Central memory CD8-positive, alpha-beta T cell (primary cell): ENCODE measurements at regions not wholly inside any gene's neighbourhood (a gene's known extent, or its start where the extent isn't known, plus 50 kb on each side); places are given as distances from the start of the nearest gene placed in this dataset.

ENCODE experiments used
- ATAC-seq: fragments of 150-1000 bp; cut with Tn5 transposase; replicated peaks from 2 replicates; pipeline ENCODE4 v1.10.0; 2022; ENCODE audit warnings: mild to moderate bottlenecking, moderate FRiP score, moderate number of reproducible peaks; ENCODE audit not compliant: poor library complexity, severe bottlenecking; ENCODE audit errors: extremely low read depth
- DNase-seq, 2 donors: peaks; one replicate each; pipeline ENCODE4 v3.0.0; 2021; ENCODE audit warnings: low spot score in 2 of 2
- H3K27ac Mint-ChIP-seq: one replicate; pipeline ENCODE4 v1.8.0; 2022; ENCODE audit warnings: low read depth, mild to moderate bottlenecking, moderate library complexity, mixed read lengths
- H3K27me3 Mint-ChIP-seq: one replicate; pipeline ENCODE4 v1.8.0; 2022; ENCODE audit warnings: mixed read lengths
- H3K36me3 Mint-ChIP-seq: one replicate; pipeline ENCODE4 v1.8.0; 2022; ENCODE audit warnings: mild to moderate bottlenecking, moderate library complexity, mixed read lengths; ENCODE audit not compliant: insufficient read depth
- H3K4me1 Mint-ChIP-seq: one replicate; pipeline ENCODE4 v1.8.0; 2022; ENCODE audit warnings: mixed read lengths
- H3K4me3 Mint-ChIP-seq: one replicate; pipeline ENCODE4 v1.8.0; 2022; ENCODE audit warnings: mild to moderate bottlenecking, moderate library complexity, mixed read lengths
- H3K9me3 Mint-ChIP-seq: one replicate; pipeline ENCODE4 v1.8.0; 2022; ENCODE audit warnings: mixed read lengths

- ATAC-seq, result no peak
- Mint-ChIP-seq H3K36me3 (no peaks in the 10 kb centered on the region), H3K4me1 (peaks cover 5% of the 10 kb centered on the region), H3K27ac (no peak overlapping the region), H3K27me3 (peaks cover 21% of the 10 kb centered on the region), H3K4me3 (no peak overlapping the region), H3K9me3 (no peaks in the 10 kb centered on the region)
- DNase-seq, result no peak
Measured at GRCh38 chr14:31934767-31935266, 142.3 kb upstream of the ARHGAP5 start.

- no peaks in the 10 kb centered on the region for H3K36me3 Mint-ChIP-seq
Measured at GRCh38 chr14:31935391-31935790, 141.7 kb upstream of the ARHGAP5 start.

GRCh38 chr14:31936115-31936514 is 141.0 kb upstream of the ARHGAP5 start:
- DNase-seq, result no peak
- Mint-ChIP-seq H3K4me3 (no peak overlapping the region), H3K27me3 (peaks cover 21% of the 10 kb centered on the region), H3K4me1 (peaks cover 5% of the 10 kb centered on the region), H3K9me3 (no peaks in the 10 kb centered on the region), H3K36me3 (no peaks in the 10 kb centered on the region), H3K27ac (no peak overlapping the region)
- no peak for ATAC-seq

More at GRCh38 chr14:31935391-31935790, 141.7 kb upstream of the ARHGAP5 start:
- Mint-ChIP-seq H3K27ac (no peak overlapping the region), H3K9me3 (no peaks in the 10 kb centered on the region), H3K4me1 (peaks cover 5% of the 10 kb centered on the region), H3K27me3 (peaks cover 21% of the 10 kb centered on the region), H3K4me3 (no peak overlapping the region)
- ATAC-seq (no peak), DNase-seq (no peak)

DNA sequence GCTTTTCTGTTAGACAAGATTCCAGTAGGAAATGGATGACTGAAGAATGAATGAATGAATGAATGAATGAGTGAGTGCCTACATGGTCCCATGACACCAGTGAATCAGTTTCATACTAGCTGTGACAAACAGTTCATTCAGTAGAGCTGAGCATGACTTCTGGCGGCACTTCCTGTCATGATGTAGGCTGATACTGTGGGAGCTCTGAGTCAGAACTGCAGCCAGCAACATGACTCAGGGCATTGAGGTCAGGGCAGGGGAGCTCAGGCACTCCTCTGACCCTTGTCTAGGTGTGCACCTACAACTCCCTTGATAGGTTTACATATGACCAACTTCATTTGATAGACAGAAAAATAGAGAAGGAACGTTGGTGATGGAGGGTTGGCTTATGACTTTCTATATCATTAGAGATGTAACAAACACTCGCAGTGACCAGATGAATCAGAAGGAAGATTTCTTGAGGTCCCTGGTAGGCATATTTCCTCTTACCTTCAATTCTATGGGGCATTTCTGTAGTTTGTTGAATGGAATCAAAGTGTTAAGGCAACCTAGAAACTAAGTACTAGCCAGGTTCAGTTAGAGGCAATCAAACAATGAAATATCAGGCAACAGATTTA is 139.3 kb upstream of the ARHGAP5 start:
- DNase-seq, result no peak
- H3K9me3 Mint-ChIP-seq, result no peaks in the 10 kb centered on the region
- H3K4me3 Mint-ChIP-seq, result no peak overlapping the region
- H3K4me1 Mint-ChIP-seq, result peaks cover 5% of the 10 kb centered on the region
- H3K27ac Mint-ChIP-seq, result no peak overlapping the region
- no peaks in the 10 kb centered on the region for H3K36me3 Mint-ChIP-seq
- H3K27me3 Mint-ChIP-seq, result peaks cover 21% of the 10 kb centered on the region
- ATAC-seq, result no peak

DNA sequence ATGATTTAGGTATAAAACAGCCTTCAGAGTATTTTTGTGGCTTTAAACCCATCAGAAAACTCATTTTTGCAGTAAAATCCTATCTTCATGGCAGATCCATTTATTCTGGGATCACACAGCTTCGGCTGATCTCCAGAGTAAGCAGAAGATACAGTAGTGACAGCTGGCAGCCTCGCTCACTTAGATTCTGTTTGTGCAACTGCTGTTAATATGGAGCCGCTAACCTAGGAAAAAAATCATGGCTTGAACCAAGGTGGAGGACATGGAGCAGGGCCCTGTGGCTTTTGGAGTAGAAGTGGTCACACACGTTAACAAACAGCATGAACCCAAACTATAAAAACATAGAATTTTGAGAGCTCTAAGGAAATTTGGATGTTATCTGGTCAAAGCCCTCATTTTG is 137.2 kb upstream of the ARHGAP5 start:
- no peak overlapping the region for H3K4me3 Mint-ChIP-seq
- H3K9me3 Mint-ChIP-seq, result no peaks in the 10 kb centered on the region
- no peaks in the 10 kb centered on the region for H3K36me3 Mint-ChIP-seq
- no peak overlapping the region for H3K27ac Mint-ChIP-seq
- DNase-seq (no peak), ATAC-seq (no peak)
- H3K27me3 Mint-ChIP-seq, result peaks cover 13% of the 10 kb centered on the region
- peaks cover 8% of the 10 kb centered on the region for H3K4me1 Mint-ChIP-seq

GRCh38 chr14:31941487-31941886 is 135.6 kb upstream of the ARHGAP5 start:
- DNase-seq, result no peak
- no peaks in the 10 kb centered on the region for H3K36me3 Mint-ChIP-seq
- H3K4me3 Mint-ChIP-seq, result no peak overlapping the region
- H3K9me3 Mint-ChIP-seq, result no peaks in the 10 kb centered on the region
- no peaks in the 10 kb centered on the region for H3K27me3 Mint-ChIP-seq
- ATAC-seq, result no peak
- H3K4me1 Mint-ChIP-seq, result peaks cover 12% of the 10 kb centered on the region
- no peak overlapping the region for H3K27ac Mint-ChIP-seq

- ATAC-seq (no peak), DNase-seq (no peak)
- Mint-ChIP-seq H3K36me3 (no peaks in the 10 kb centered on the region), H3K9me3 (no peaks in the 10 kb centered on the region), H3K27me3 (no peaks in the 10 kb centered on the region), H3K27ac (no peak overlapping the region), H3K4me1 (peaks cover 12% of the 10 kb centered on the region), H3K4me3 (no peak overlapping the region)
Measured at GRCh38 chr14:31942166-31942841, 134.8 kb upstream of the ARHGAP5 start.

- no peaks in the 10 kb centered on the region for H3K27me3 Mint-ChIP-seq
- H3K36me3 Mint-ChIP-seq, result no peaks in the 10 kb centered on the region
- no peak overlapping the region for H3K27ac Mint-ChIP-seq
- peaks cover 7% of the 10 kb centered on the region for H3K4me1 Mint-ChIP-seq
- ATAC-seq (no peak), DNase-seq (no peak)
- H3K9me3 Mint-ChIP-seq, result no peaks in the 10 kb centered on the region
- H3K4me3 Mint-ChIP-seq, result no peak overlapping the region
Measured at GRCh38 chr14:31943217-31943799, 133.8 kb upstream of the ARHGAP5 start.

- no peak overlapping the region for H3K4me3 Mint-ChIP-seq
- H3K4me1 Mint-ChIP-seq, result peaks cover 7% of the 10 kb centered on the region
- DNase-seq (no peak), ATAC-seq (no peak)
- H3K36me3 Mint-ChIP-seq, result no peaks in the 10 kb centered on the region
- no peaks in the 10 kb centered on the region for H3K27me3 Mint-ChIP-seq
- H3K27ac Mint-ChIP-seq, result no peak overlapping the region
- H3K9me3 Mint-ChIP-seq, result no peaks in the 10 kb centered on the region
Measured at GRCh38 chr14:31943861-31944255, 133.2 kb upstream of the ARHGAP5 start.

DNA sequence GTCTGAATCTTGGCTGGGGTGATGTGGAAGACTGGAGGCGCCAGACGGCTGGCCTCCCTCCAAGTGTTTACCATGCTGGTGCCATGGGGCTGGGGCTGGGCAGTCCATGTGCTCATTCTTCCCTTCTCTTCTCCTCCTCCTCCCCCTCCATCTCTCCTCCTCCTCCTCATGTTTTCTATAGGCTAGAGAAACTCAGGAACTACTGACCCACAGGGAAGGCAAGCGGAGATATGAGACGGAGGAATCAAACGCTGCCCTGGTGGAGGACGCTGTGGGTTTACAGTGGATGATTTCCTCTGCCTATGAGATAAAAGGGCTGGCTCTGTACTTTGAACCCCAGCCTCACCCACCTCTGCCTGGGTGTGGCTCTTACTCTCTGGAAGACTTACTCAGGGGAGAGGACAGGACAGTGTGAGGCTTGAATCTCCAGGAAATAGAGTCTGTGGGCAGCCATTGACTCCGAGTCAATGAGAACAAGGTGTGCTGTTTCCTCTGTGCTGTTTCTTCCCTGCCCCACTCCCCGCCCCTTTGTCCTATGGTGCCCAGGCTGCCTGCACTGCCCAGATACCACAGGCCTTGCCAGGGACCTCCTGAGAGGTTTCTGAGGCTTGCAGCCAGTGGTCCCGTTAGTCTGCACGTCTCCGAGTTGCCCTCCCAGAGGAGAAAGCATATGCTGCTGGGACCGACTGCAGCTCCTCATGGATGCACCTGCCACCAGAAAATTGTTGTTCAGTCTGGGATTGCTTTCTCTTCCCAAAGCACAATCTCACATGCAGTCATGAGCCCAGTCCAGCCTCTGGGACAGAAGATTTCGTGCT is 132.6 kb upstream of the ARHGAP5 start:
- Mint-ChIP-seq H3K9me3 (no peaks in the 10 kb centered on the region), H3K36me3 (no peaks in the 10 kb centered on the region), H3K27ac (no peak overlapping the region), H3K27me3 (no peaks in the 10 kb centered on the region), H3K4me1 (peaks cover 7% of the 10 kb centered on the region), H3K4me3 (peak overlapping the region; percentile 49)
- ATAC-seq (peak; percentile 12), DNase-seq (no peak)

DNA sequence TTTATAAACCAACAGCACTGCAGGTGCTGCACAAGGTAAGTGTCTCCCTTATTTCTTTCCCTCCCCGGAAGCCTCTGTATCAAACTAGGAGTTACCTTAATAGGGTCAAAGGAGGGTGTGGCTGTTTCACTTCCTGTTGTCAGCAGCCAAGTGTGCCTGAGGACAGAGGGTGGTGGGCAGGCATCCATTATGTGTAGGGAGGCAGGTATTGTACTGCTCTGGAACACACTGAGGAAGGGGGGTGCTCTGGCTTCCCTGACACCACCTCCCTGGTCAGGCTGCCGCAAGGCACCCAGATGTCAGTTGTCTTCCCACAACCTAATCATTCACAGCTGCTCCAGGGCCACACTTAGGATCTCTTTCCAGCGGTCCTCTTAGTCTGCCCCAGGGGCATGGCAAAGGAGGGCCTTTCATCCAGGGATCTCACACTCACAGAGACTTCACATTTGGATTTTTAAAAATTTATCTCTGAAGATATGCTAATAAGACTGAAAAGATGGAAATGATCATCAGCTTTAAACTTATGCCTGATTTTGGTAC is 132.0 kb upstream of the ARHGAP5 start:
- peak; percentile 63 for ATAC-seq
- Mint-ChIP-seq H3K36me3 (no peaks in the 10 kb centered on the region), H3K9me3 (no peaks in the 10 kb centered on the region), H3K4me1 (peaks cover 7% of the 10 kb centered on the region), H3K27me3 (no peaks in the 10 kb centered on the region), H3K4me3 (peak overlapping the region; percentile 49), H3K27ac (peak overlapping the region; percentile 66)
- DNase-seq, result no peak

DNA sequence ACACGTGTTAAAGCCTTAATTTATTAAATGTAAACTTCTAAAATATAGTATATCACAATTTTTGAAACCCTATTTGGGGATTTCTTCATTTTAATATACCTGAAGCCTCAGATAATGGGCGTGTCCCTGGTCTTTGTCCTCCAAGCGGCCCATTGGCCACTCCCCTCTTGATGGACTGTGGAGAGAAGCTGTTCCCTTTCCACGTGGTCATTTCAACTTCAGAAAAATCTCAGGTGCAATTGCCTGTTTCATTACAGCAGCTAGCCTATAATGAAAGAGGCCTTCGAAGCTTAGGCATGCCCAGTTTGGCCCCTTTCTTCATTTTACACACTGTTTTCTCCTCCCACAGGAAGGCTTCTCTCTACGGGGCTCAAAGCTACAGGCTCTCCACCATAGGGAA is 131.4 kb upstream of the ARHGAP5 start:
- H3K36me3 Mint-ChIP-seq, result no peaks in the 10 kb centered on the region
- no peak for ATAC-seq
- H3K4me1 Mint-ChIP-seq, result peaks cover 7% of the 10 kb centered on the region
- H3K9me3 Mint-ChIP-seq, result no peaks in the 10 kb centered on the region
- peak overlapping the region; percentile 66 for H3K27ac Mint-ChIP-seq
- no peaks in the 10 kb centered on the region for H3K27me3 Mint-ChIP-seq
- no peak overlapping the region for H3K4me3 Mint-ChIP-seq
- DNase-seq, result no peak
